IgD-negative memory B cell (primary cell): ENCODE measurements at regions not wholly inside any gene's neighbourhood (a gene's known extent, or its start where the extent isn't known, plus 50 kb on each side); places are given as distances from the start of the nearest gene placed in this dataset.

Experiments
- H3K27ac Mint-ChIP-seq, 3 donors: one replicate each; pipeline ENCODE4 v1.8.0; 2020 to 2022; ENCODE audit warnings: mild to moderate bottlenecking in 3 of 3, mixed read lengths in 3 of 3, moderate library complexity in 1 of 3
- H3K27me3 Mint-ChIP-seq: one replicate; pipeline ENCODE4 v1.8.0; 2021; ENCODE audit warnings: mixed read lengths
- H3K36me3 Mint-ChIP-seq: one replicate; pipeline ENCODE4 v1.8.0; 2020; ENCODE audit warnings: mild to moderate bottlenecking, mixed read lengths
- H3K4me1 Mint-ChIP-seq, 3 donors: one replicate each; pipeline ENCODE4 v1.8.0; 2020 to 2022; ENCODE audit warnings: mixed read lengths in 3 of 3, mild to moderate bottlenecking in 1 of 3
- H3K4me3 Mint-ChIP-seq, 4 donors: one replicate each; pipeline ENCODE4 v1.8.0; 2020 to 2022; ENCODE audit warnings: mild to moderate bottlenecking in 4 of 4, mixed read lengths in 4 of 4, moderate library complexity in 3 of 4
- H3K9me3 Mint-ChIP-seq, 3 donors: one replicate each; pipeline ENCODE4 v1.8.0; 2020 to 2021; ENCODE audit warnings: mixed read lengths in 3 of 3, mild to moderate bottlenecking in 1 of 3

DNA sequence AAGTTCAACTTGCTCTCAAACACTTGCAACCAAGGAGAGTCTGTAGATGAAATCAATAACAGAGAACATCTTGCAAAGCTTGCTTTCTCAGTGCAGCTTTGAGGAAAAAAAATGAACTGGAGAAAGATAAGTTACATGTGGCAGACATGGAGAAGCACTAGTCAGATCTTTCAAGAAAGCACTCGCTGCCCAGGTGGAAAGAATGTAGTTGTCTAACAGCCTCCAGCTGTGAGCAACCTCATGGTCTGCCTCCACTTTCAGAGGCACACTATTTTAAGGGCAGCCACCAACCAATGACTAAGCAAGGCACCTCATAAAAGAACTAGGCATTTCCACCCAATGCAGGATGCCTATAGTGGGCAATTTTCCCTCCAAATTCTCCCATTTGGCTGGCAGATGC lies 125.4 kb upstream of the CPNE4 start:
- Mint-ChIP-seq H3K4me3 (no peak overlapping the region), H3K9me3 (peaks cover 0 to 3% (median 0%) of the 10 kb centered on the region in 3 donors), H3K27me3 (no peaks in the 10 kb centered on the region), H3K4me1 (no peaks in the 10 kb centered on the region), H3K27ac (no peak overlapping the region), H3K36me3 (no peaks in the 10 kb centered on the region)

- H3K9me3 Mint-ChIP-seq, result peaks cover 0 to 3% (median 0%) of the 10 kb centered on the region in 3 donors
- no peaks in the 10 kb centered on the region for H3K4me1 Mint-ChIP-seq
- no peak overlapping the region for H3K27ac Mint-ChIP-seq
- peaks cover 2% of the 10 kb centered on the region for H3K27me3 Mint-ChIP-seq
- H3K4me3 Mint-ChIP-seq, result no peak overlapping the region
- H3K36me3 Mint-ChIP-seq, result no peaks in the 10 kb centered on the region
These were observed 126.8 kb upstream of the CPNE4 start for GRCh38 chr3:132161608-132162007.

DNA sequence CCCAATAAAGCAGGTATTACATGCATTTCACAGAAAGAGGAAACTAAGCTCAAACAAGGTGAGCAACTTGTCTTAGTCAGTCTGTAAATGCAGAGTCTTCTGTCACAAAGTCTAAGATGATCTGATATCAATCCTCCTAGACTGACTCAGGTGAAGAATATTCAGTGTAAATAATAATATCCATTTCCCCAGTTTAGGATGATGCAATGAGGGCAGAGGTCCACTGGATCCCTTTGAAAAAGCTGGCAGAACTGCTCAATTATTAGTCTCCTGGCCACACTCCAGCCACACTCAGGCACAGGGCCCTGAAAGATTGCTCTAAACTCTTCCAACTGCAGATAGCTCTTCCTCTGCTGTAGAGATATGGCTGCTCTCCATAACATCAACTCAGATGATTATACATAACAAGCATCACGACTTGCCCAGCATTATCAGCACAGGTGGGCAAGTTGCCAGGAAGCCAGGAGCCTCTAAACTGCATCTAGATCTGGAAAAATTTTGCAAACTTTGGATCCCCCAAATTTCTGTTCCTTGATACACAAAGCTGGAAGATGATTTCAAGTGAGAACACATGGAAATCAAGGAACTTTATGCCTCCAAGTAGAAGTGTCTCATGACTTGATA lies 129.8 kb upstream of the CPNE4 start:
- Mint-ChIP-seq H3K27me3 (peaks cover 2% of the 10 kb centered on the region), H3K36me3 (no peaks in the 10 kb centered on the region), H3K9me3 (peaks cover 0 to 3% (median 0%) of the 10 kb centered on the region in 3 donors), H3K27ac (no peak overlapping the region), H3K4me3 (no peak overlapping the region), H3K4me1 (no peaks in the 10 kb centered on the region)

- H3K27me3 Mint-ChIP-seq, result peaks cover 3% of the 10 kb centered on the region
- no peaks in the 10 kb centered on the region for H3K36me3 Mint-ChIP-seq
- H3K4me1 Mint-ChIP-seq, result no peaks in the 10 kb centered on the region
- no peak overlapping the region for H3K27ac Mint-ChIP-seq
- H3K4me3 Mint-ChIP-seq, result no peak overlapping the region
- peaks cover 0 to 3% (median 0%) of the 10 kb centered on the region in 3 donors for H3K9me3 Mint-ChIP-seq
These were observed 133.1 kb upstream of the CPNE4 start for GRCh38 chr3:132167870-132168269.

DNA sequence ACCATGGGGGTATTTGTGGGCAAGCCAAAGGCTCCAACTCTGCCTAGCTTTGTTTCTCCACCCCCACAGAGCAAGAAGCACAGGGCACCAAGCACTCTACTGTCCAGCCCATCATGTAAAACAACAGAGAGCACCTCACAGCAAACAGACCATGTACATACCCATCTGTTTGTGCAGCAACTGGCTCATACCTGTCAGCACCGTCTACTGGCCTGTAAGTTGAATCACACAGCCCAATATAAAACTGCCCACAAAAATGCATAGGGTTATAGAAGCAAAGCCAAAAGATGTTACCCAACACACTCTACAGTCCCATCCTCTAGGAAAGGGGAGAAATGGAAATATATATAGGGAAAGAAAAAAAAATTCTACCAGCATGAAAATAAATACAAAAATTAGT lies 139.7 kb upstream of the CPNE4 start:
- Mint-ChIP-seq H3K36me3 (no peaks in the 10 kb centered on the region), H3K4me1 (no peaks in the 10 kb centered on the region), H3K9me3 (no peaks in the 10 kb centered on the region), H3K27me3 (peaks cover 4% of the 10 kb centered on the region), H3K4me3 (no peak overlapping the region), H3K27ac (no peak overlapping the region)

DNA sequence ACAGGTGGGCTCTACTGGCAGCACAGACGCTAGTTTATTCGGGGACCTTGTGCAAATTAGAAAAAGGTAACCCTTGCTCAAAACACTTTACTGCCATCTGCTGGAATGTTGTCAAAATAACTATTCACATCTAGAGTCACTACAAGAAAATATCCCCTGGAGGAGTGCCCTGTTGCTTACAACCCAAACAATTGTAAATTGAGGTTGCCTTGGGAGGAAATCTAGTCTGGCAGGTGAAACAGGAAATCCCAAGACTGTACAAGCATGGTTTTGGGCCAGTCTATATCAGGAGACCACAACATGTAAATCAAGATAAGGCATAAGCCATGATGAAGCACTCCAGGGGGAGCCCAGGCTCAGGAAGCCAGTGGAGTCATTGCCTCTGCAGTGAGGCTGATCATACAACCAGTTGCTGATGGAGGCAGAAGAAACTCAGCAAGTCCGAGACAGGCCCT lies 136.8 kb upstream of the ACP3 start:
- peaks cover 3% of the 10 kb centered on the region for H3K27me3 Mint-ChIP-seq
- H3K4me3 Mint-ChIP-seq, result no peak overlapping the region
- no peaks in the 10 kb centered on the region for H3K36me3 Mint-ChIP-seq
- no peak overlapping the region for H3K27ac Mint-ChIP-seq
- no peaks in the 10 kb centered on the region for H3K9me3 Mint-ChIP-seq
- H3K4me1 Mint-ChIP-seq, result peaks cover 0 to 2% (median 0%) of the 10 kb centered on the region in 3 donors

GRCh38 chr3:132183811-132184210 lies 133.4 kb upstream of the ACP3 start:
- Mint-ChIP-seq H3K36me3 (no peaks in the 10 kb centered on the region), H3K27me3 (peaks cover 3% of the 10 kb centered on the region), H3K4me3 (no peak overlapping the region), H3K9me3 (no peaks in the 10 kb centered on the region), H3K27ac (no peak overlapping the region), H3K4me1 (peaks cover 0 to 2% (median 0%) of the 10 kb centered on the region in 3 donors)

GRCh38 chr3:132187746-132188145 lies 129.5 kb upstream of the ACP3 start:
- H3K4me3 Mint-ChIP-seq, result no peak overlapping the region
- no peaks in the 10 kb centered on the region for H3K9me3 Mint-ChIP-seq
- peaks cover 7% of the 10 kb centered on the region for H3K27me3 Mint-ChIP-seq
- no peaks in the 10 kb centered on the region for H3K4me1 Mint-ChIP-seq
- H3K27ac Mint-ChIP-seq, result no peak overlapping the region
- no peaks in the 10 kb centered on the region for H3K36me3 Mint-ChIP-seq

GRCh38 chr3:132189601-132190000 lies 127.6 kb upstream of the ACP3 start:
- H3K27ac Mint-ChIP-seq, result no peak overlapping the region
- H3K27me3 Mint-ChIP-seq, result peaks cover 5% of the 10 kb centered on the region
- H3K9me3 Mint-ChIP-seq, result no peaks in the 10 kb centered on the region
- H3K36me3 Mint-ChIP-seq, result no peaks in the 10 kb centered on the region
- no peak overlapping the region for H3K4me3 Mint-ChIP-seq
- H3K4me1 Mint-ChIP-seq, result no peaks in the 10 kb centered on the region

GRCh38 chr3:132196113-132196512 lies 121.1 kb upstream of the ACP3 start:
- Mint-ChIP-seq H3K4me1 (no peaks in the 10 kb centered on the region), H3K9me3 (peaks cover 0 to 2% (median 0%) of the 10 kb centered on the region in 3 donors), H3K27me3 (peaks cover 3% of the 10 kb centered on the region), H3K36me3 (no peaks in the 10 kb centered on the region), H3K4me3 (no peak overlapping the region), H3K27ac (no peak overlapping the region)

DNA sequence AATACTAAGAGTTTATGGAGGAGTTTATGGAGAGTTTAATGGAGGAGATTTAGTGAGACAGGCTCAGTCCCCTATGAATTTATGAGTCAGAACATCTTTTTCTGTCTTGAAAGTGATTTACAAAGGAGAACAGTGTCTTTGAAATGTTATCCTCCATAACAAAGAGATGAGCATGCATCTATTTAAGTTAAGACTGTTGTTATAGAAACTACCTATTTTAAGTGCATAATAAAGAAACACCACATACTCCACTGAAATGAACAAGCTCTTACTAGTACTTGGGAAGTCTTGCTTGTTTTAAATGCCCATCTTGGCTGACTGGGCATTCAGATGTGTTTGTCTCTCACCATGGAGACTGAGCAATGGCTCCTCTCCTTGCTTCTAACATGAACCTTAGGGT lies 118.7 kb upstream of the ACP3 start:
- H3K9me3 Mint-ChIP-seq, result peaks cover 0 to 2% (median 0%) of the 10 kb centered on the region in 3 donors
- H3K4me3 Mint-ChIP-seq, result no peak overlapping the region
- H3K4me1 Mint-ChIP-seq, result no peaks in the 10 kb centered on the region
- H3K36me3 Mint-ChIP-seq, result no peaks in the 10 kb centered on the region
- peaks cover 5% of the 10 kb centered on the region for H3K27me3 Mint-ChIP-seq
- H3K27ac Mint-ChIP-seq, result no peak overlapping the region

DNA sequence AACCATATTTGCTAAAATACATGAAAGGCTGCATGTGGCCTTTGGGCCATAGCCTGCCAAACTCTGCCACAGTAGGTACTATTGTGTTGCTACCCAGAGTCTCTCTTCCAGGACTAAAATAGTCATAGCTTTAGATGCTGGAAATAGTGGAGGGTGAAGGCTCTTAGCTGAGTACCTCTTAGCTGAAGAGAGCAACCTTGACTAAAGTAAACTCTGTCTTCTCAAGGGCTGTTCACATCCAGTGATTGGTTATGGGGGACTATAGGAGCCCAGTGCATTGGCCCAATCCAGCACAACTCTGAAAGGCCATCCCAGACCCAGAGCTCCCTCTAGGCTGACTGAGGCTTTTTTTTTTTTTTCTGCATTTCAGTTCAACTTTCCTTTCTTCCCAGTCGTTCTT lies 117.8 kb upstream of the ACP3 start:
- no peak overlapping the region for H3K27ac Mint-ChIP-seq
- peaks cover 5% of the 10 kb centered on the region for H3K27me3 Mint-ChIP-seq
- H3K4me3 Mint-ChIP-seq, result no peak overlapping the region
- no peaks in the 10 kb centered on the region for H3K4me1 Mint-ChIP-seq
- no peaks in the 10 kb centered on the region for H3K36me3 Mint-ChIP-seq
- H3K9me3 Mint-ChIP-seq, result peaks cover 0 to 2% (median 0%) of the 10 kb centered on the region in 3 donors

DNA sequence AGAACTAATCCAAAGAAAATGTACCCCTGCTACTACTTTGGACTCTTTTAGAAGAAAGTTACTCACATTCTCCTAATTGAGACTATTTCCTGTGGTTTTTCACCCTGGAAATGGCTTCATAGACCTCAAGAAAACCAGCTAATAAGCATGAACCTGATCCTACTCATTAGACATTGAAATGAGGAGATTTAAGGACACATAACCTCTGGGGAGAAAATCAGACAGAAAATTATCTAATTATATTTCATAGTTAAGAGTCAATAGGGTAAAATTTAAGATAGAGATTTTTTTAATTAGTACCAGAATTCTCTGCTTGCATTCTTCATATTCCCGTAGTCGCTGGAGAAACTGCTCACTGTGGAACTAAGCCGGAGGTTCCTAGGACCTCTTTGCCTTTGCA lies 114.6 kb upstream of the ACP3 start:
- Mint-ChIP-seq H3K27ac (no peak overlapping the region), H3K36me3 (no peaks in the 10 kb centered on the region), H3K4me3 (no peak overlapping the region), H3K9me3 (no peaks in the 10 kb centered on the region), H3K4me1 (no peaks in the 10 kb centered on the region), H3K27me3 (peaks cover 5% of the 10 kb centered on the region)

GRCh38 chr3:132203889-132204596 lies 113.2 kb upstream of the ACP3 start:
- no peaks in the 10 kb centered on the region for H3K9me3 Mint-ChIP-seq
- H3K27ac Mint-ChIP-seq, result no peak overlapping the region
- H3K4me1 Mint-ChIP-seq, result no peaks in the 10 kb centered on the region
- H3K36me3 Mint-ChIP-seq, result no peaks in the 10 kb centered on the region
- H3K27me3 Mint-ChIP-seq, result peaks cover 5% of the 10 kb centered on the region
- H3K4me3 Mint-ChIP-seq, result no peak overlapping the region

- H3K27ac Mint-ChIP-seq, result no peak overlapping the region
- H3K36me3 Mint-ChIP-seq, result no peaks in the 10 kb centered on the region
- no peak overlapping the region for H3K4me3 Mint-ChIP-seq
- H3K4me1 Mint-ChIP-seq, result no peaks in the 10 kb centered on the region
- H3K27me3 Mint-ChIP-seq, result peaks cover 4% of the 10 kb centered on the region
- H3K9me3 Mint-ChIP-seq, result no peaks in the 10 kb centered on the region
These were observed 111.6 kb upstream of the ACP3 start for GRCh38 chr3:132205609-132206008.

DNA sequence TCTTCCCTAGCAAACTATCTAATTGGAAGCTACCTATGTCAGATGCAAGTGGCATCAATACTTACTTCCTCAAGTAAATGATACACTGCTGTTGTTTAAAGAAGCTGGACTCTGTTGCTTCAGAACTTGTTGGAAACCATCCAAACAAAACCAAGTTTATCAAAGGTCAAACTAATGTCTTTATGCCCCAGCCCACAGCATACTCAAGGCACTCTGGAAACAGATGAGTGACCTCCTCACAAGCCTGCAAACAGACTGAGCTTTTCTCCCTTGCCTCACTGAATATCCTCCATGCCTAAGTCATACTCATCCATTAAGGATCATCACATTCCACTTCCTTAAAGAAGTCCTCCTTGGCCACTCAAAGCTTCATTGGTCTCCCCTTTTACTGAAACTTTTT lies 107.4 kb upstream of the ACP3 start:
- H3K4me1 Mint-ChIP-seq, result no peaks in the 10 kb centered on the region
- no peak overlapping the region for H3K27ac Mint-ChIP-seq
- no peaks in the 10 kb centered on the region for H3K9me3 Mint-ChIP-seq
- H3K36me3 Mint-ChIP-seq, result no peaks in the 10 kb centered on the region
- peaks cover 14% of the 10 kb centered on the region for H3K27me3 Mint-ChIP-seq
- H3K4me3 Mint-ChIP-seq, result no peak overlapping the region
